SJCRH30 (cell line): ENCODE measurements at regions not wholly inside any gene's neighbourhood (a gene's known extent, or its start where the extent isn't known, plus 50 kb on each side); places are given as distances from the start of the nearest gene placed in this dataset.
A peak's percentile ranks its signal among the peaks of the same experiment; 100 is the strongest.

Experiments
- DNase-seq, 2 experiments: peaks; one replicate each; pipeline ENCODE4 v3.0.0-alpha.2; 2015 to 2020
- H3K27ac ChIP-seq: fragments of 250-450 bp; sonication (Bioruptor Pico); 2 replicates; pipeline ENCODE4 v1.5.1; 2020; ENCODE audit warnings: mild to moderate bottlenecking, moderate library complexity
- H3K27me3 ChIP-seq: fragments of 250-450 bp; sonication (Bioruptor Pico); 2 replicates; pipeline ENCODE4 v1.5.1; 2020; ENCODE audit warnings: mild to moderate bottlenecking, moderate library complexity
- H3K36me3 ChIP-seq: fragments of 250-450 bp; sonication (Bioruptor Pico); 2 replicates; pipeline ENCODE4 v1.5.1; 2020; ENCODE audit warnings: mild to moderate bottlenecking, moderate library complexity
- H3K4me1 ChIP-seq: fragments of 250-450 bp; sonication (Bioruptor Pico); 2 replicates; pipeline ENCODE4 v1.5.1; 2020; ENCODE audit warnings: mild to moderate bottlenecking, moderate library complexity
- H3K4me3 ChIP-seq: fragments of 250-450 bp; sonication (Bioruptor Pico); 2 replicates; pipeline ENCODE4 v1.5.1; 2020; ENCODE audit warnings: mild to moderate bottlenecking, moderate library complexity
- H3K9me3 ChIP-seq: fragments of 250-450 bp; sonication (Bioruptor Pico); replicated peaks from 2 replicates; pipeline ENCODE4 v1.5.1; 2020; ENCODE audit warnings: mild to moderate bottlenecking, moderate library complexity

DNA sequence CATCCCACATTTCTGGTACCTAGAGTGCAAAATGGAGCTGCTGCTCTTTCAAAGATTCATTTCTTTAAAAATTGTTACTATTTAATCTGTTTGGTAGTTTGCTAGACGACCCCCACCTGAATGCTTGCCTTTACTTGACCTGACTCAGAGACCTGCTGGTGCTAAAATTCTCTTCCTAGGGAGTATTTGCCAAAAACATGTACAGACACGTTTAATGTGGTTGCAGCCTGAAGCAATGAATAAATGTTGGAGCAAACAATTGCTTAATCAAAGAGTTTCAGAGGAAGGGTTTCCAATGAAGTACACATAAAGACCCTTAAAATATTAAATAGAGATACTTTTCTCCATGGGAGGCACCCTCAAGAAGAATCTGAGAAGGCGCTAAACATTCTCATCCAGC is 734.4 kb downstream of the CBLN2 start:
- Histone ChIP-seq H3K27ac (no peak overlapping the region), H3K4me1 (no peaks in the 10 kb centered on the region), H3K9me3 (no peaks in the 10 kb centered on the region), H3K4me3 (no peak overlapping the region), H3K27me3 (no peaks in the 10 kb centered on the region), H3K36me3 (no peaks in the 10 kb centered on the region)
- no peak for DNase-seq

DNA sequence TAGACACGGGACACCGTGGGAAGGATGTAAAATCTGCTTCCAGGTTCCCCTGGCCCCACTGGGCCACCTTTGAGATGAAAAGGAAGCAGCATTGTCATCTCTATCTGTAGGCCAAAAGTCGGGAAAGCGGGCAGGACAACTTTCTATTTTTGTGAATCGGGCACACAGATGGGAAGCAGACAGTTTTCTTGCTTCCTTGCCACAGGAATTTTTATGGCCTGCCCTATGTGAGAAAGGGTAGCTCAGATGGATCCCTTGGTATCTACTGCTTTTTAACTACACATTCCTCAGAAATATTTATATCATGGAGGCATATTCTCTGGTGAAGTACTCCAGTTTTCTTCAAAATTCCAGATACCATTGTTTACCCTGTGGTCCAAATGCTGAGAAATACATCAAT is 735.5 kb downstream of the CBLN2 start:
- Histone ChIP-seq H3K27ac (no peak overlapping the region), H3K36me3 (no peaks in the 10 kb centered on the region)
- peak in 1 of 2 experiments; percentile 2 for DNase-seq

DNA sequence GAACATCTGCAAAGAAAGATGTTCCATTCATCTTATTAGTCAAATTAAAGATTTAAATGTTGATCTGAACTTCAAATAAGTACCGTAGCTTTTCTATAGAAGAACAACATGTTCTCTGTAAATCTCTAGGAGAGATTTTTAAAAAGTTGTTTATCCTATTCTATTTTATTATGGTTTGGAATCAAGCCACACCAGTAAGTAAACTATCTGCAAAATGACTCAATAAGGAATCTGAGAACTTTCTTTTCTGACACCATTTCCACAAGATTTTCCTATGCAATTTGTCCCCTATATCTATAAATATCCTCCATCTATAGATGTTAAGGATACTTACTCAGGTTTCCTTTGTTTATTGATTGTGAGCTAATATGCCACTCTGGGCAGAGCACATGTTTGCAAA is 736.6 kb downstream of the CBLN2 start:
- Histone ChIP-seq H3K4me3 (no peak overlapping the region), H3K36me3 (no peaks in the 10 kb centered on the region), H3K4me1 (no peaks in the 10 kb centered on the region), H3K9me3 (no peaks in the 10 kb centered on the region), H3K27me3 (no peaks in the 10 kb centered on the region), H3K27ac (no peak overlapping the region)
- DNase-seq, result no peak

More for the DNA sequence above, 735.5 kb downstream of the CBLN2 start:
- Histone ChIP-seq H3K4me1 (no peaks in the 10 kb centered on the region), H3K4me3 (no peak overlapping the region), H3K9me3 (no peaks in the 10 kb centered on the region), H3K27me3 (no peaks in the 10 kb centered on the region)

DNA sequence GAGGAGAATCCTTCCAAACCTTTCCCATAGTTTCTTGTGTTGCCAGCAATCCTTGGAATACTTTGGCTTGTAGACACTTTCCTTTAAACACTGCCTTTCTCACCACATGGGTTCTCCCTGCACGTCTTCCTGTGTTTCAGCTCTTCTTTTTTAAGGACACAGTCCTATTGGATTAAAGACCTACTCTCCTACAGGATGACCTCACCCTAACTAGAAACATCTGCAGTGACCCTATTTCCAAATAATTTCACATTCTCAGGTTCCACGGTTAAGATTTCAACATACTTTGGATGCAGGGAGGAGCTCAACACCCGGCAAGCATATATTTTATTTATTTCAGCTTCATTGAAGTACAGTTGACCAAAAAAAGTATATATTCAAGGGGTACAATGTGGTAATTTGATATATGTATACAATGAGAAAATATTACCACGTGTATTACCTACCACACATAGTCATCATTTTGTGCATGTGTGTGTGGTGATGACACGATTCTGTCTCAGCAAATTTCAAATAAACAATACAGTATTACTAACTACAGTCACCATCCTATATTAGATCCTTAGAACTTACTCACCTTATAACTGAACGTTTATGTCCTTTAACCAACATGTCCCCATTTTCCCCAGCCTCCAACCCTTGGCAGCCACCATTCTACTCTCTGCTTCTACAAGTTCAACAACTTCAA is 745.0 kb downstream of the CBLN2 start:
- Histone ChIP-seq H3K27me3 (no peaks in the 10 kb centered on the region), H3K4me3 (no peak overlapping the region), H3K36me3 (no peaks in the 10 kb centered on the region), H3K27ac (no peak overlapping the region), H3K9me3 (no peaks in the 10 kb centered on the region), H3K4me1 (no peaks in the 10 kb centered on the region)
- no peak for DNase-seq

DNA sequence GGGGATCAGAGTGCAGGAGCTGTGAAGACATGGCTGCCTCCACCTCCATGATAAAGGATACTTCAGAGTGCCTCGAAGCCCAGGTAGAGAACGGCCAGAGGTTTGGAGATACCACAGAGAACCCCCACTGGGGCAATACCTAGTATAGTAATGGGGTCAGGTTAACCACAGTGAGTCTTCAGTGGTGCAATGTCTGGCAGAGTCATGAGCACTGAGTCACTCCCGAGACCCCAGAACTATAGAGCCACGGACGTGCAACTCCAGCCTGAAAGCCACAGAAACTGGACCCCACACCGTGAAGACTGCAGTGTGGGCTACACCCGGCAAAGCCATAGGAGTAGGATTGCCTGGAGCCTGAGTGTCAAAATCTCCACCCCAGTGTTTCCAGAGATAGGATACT is 746.6 kb downstream of the CBLN2 start:
- no peak overlapping the region for H3K27ac ChIP-seq
- no peaks in the 10 kb centered on the region for H3K27me3 ChIP-seq
- H3K4me1 ChIP-seq, result no peaks in the 10 kb centered on the region
- H3K9me3 ChIP-seq, result no peaks in the 10 kb centered on the region
- no peak overlapping the region for H3K4me3 ChIP-seq
- no peak for DNase-seq
- H3K36me3 ChIP-seq, result no peaks in the 10 kb centered on the region

DNA sequence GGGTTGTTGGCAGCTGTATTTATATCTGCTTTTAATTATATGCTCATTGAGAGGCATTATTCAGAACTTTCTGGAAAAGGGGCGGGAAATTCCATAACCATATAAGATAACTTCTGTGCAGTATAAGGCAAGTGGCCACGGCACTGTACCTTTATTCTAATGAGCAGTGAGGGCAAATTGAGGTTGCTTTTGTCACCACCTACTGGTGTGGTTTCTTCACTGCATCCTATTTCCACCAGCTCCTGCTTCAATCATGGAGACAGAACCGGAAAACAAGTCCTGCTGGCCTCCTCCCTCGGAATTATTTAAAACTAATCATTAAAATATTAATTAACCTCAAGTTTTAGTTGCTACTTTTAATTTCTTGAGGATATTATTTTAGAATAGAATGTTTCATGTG is 759.4 kb downstream of the CBLN2 start:
- Histone ChIP-seq H3K27ac (no peak overlapping the region), H3K4me1 (no peaks in the 10 kb centered on the region), H3K9me3 (no peaks in the 10 kb centered on the region), H3K27me3 (no peaks in the 10 kb centered on the region), H3K36me3 (no peaks in the 10 kb centered on the region), H3K4me3 (no peak overlapping the region)
- peak; percentile 5 to 46 for DNase-seq

DNA sequence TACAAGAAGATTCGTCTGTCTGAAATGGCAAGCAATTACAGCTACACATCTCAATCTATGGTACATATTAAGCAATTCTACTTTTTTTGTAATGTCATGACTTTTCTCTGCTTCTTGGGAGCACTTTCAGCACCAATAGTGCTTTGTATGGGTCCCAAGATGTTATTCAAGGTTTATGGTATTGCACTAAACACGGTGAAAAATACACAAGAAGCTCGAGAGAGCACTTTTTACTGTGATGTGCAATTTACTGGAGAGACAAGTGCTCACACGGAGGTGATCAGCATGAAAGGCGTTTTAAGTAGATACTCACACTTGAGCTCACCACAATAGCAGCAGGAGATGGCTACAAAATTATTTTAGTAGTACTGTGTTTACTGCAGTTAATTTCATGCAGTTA is 783.6 kb downstream of the CBLN2 start:
- no peaks in the 10 kb centered on the region for H3K27me3 ChIP-seq
- DNase-seq, result no peak

DNA sequence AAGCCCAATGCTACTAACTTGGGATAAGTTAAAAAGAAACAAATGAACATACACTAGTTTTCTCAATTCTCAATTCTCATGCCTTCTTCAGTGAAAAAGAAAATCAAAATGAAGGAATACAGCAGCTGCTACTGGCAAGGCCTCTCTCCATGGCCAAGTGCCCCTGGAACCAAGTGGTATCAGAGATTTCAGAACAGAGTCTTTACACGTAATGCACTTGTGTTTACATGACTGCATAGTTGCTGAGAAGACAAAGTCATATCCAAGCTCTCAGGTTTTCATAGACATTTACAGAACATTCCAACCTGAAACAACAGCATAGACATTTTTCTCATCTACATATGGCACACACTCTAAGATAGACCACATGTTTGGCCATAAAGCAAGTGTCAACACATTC is 789.9 kb downstream of the CBLN2 start:
- Histone ChIP-seq H3K27me3 (no peaks in the 10 kb centered on the region), H3K4me1 (no peaks in the 10 kb centered on the region), H3K27ac (no peak overlapping the region), H3K9me3 (no peaks in the 10 kb centered on the region), H3K36me3 (no peaks in the 10 kb centered on the region), H3K4me3 (no peak overlapping the region)
- no peak for DNase-seq

More for the DNA sequence above, 783.6 kb downstream of the CBLN2 start:
- H3K27ac ChIP-seq, result no peak overlapping the region
- no peak overlapping the region for H3K4me3 ChIP-seq
- H3K9me3 ChIP-seq, result no peaks in the 10 kb centered on the region
- no peaks in the 10 kb centered on the region for H3K36me3 ChIP-seq
- H3K4me1 ChIP-seq, result no peaks in the 10 kb centered on the region

DNA sequence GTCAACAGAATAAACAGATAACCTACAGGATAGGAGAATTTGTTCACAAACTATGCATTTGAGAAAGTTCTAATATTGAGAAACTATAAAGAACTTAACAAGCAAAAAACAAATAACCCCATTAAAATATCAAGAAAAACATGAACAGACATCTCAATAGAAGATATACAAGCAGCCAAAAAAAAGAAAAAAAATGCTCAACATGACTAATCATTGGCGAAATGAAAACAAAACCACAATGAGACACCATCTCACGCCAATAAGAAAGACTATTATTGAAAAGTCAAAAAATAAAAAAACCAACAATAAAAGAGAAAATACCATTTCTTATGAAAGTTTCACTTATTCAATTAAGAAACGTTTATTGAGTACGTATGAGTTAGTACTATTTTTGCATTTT is 800.5 kb downstream of the CBLN2 start:
- H3K4me3 ChIP-seq, result no peak overlapping the region
- H3K36me3 ChIP-seq, result no peaks in the 10 kb centered on the region
- no peaks in the 10 kb centered on the region for H3K9me3 ChIP-seq
- no peaks in the 10 kb centered on the region for H3K4me1 ChIP-seq
- DNase-seq, result no peak
- H3K27me3 ChIP-seq, result no peaks in the 10 kb centered on the region
- H3K27ac ChIP-seq, result no peak overlapping the region

DNA sequence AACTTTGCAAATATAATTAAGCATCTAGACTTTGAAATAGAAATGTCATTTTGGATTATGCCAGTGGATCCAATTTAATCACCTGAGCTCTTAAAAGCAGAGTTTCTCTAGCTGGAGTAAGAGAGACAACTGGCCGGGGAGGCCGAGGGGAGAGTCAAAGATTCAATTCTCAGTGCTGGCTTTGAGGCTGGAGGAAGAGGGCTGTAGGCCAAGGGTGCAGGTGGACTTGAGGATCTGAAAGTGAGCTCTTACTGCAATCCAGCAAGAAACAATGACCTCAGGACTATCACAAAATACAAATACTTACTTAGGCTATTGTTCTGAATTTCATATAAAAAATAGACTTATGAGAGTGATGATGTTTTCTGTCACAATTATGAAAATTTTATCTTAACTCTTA is 814.5 kb downstream of the CBLN2 start:
- H3K27ac ChIP-seq, result no peak overlapping the region
- no peaks in the 10 kb centered on the region for H3K36me3 ChIP-seq
- no peak overlapping the region for H3K4me3 ChIP-seq
- H3K4me1 ChIP-seq, result no peaks in the 10 kb centered on the region
- H3K27me3 ChIP-seq, result no peaks in the 10 kb centered on the region
- H3K9me3 ChIP-seq, result no peaks in the 10 kb centered on the region
- no peak for DNase-seq

DNA sequence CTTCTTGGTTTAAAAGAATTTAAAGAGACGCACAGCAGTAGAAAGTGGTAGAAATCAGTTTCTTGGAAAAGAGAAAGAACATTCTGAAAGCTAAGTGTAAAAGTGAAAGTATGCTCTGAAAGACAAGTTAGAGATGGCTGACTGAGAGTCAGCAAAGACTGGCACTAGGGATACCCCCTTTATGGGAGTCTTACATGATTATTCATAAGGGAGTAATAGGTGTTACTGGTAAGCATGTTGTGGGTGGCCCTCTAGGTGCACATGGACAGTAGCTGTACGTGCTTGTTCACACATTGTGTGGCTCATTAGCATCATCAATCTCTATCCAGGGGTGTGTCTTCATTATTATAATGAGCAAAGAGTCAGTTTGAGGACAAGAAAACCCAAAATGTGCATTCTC is 816.2 kb downstream of the CBLN2 start:
- Histone ChIP-seq H3K27me3 (no peaks in the 10 kb centered on the region), H3K4me3 (no peak overlapping the region), H3K9me3 (no peaks in the 10 kb centered on the region), H3K36me3 (no peaks in the 10 kb centered on the region), H3K27ac (no peak overlapping the region), H3K4me1 (no peaks in the 10 kb centered on the region)
- DNase-seq, result no peak

DNA sequence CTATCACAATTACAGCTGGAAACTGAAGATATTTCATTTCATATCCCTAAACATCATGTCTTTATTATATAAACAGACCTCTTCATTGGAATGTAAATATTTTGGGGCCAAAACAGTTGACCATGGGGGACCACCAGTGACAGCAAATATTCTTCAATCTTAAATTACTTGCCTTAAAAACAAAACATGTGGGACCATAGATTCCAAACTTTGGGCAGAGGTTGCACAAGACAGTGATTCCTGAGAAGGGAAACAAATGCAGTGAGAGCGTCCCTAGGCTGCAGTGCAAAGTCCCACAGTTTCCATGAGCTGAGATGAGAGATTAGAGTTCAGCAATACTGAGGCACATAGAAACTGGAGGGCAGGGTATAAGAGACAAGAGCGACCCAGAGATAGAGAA is 818.9 kb downstream of the CBLN2 start:
- Histone ChIP-seq H3K36me3 (no peaks in the 10 kb centered on the region), H3K9me3 (no peaks in the 10 kb centered on the region), H3K4me1 (no peaks in the 10 kb centered on the region), H3K27me3 (no peaks in the 10 kb centered on the region), H3K4me3 (no peak overlapping the region), H3K27ac (no peak overlapping the region)
- no peak for DNase-seq

DNA sequence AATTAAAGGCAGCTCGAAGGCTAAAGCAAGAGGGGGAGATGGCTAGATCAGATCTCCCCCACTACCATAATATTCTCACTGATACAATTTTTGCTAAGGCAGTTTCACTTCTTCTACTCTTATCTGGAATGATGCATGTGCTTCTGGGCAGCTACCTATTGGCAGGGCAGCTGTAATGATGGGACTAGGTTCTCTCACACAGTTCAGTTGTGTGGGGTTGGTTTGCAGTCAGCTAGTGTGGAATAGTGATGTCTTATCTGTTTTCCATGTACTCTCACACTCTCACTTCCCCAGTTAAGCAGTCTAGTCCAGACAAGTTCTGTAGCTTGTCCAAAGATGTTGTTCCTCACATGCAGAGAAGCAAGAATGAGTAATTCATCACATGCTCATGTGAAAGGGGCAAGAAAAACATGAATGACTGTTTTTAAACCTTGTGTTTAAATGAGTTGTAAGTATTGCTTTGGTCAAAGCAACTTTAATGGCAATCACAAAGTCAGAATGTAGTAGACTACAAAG is 836.1 kb downstream of the CBLN2 start:
- no peak for DNase-seq
- Histone ChIP-seq H3K4me1 (no peaks in the 10 kb centered on the region), H3K36me3 (no peaks in the 10 kb centered on the region), H3K27ac (no peak overlapping the region), H3K27me3 (no peaks in the 10 kb centered on the region), H3K9me3 (no peaks in the 10 kb centered on the region), H3K4me3 (no peak overlapping the region)

DNA sequence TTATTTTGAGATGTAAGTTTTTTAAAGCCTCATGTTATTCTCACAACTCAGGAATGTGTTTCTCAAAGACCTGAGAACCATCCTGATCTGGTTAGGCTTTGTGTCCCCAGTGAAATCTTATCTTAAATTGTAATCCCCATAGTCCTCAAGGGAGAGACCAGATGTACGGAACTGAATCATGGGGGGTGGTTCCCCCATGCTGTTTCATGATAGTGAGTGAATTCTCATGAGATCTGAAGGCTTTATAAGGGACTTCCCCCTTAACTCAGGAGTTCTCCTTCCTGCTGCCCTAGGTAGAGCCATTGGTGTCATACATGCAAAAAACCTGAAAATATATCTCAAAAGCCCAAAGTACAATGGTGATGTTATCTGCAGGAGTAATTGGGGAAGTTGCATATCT is 836.7 kb downstream of the CBLN2 start:
- no peaks in the 10 kb centered on the region for H3K4me1 ChIP-seq
- no peak for DNase-seq
- no peaks in the 10 kb centered on the region for H3K9me3 ChIP-seq
- no peak overlapping the region for H3K4me3 ChIP-seq
- H3K36me3 ChIP-seq, result no peaks in the 10 kb centered on the region
- no peaks in the 10 kb centered on the region for H3K27me3 ChIP-seq
- H3K27ac ChIP-seq, result no peak overlapping the region

DNA sequence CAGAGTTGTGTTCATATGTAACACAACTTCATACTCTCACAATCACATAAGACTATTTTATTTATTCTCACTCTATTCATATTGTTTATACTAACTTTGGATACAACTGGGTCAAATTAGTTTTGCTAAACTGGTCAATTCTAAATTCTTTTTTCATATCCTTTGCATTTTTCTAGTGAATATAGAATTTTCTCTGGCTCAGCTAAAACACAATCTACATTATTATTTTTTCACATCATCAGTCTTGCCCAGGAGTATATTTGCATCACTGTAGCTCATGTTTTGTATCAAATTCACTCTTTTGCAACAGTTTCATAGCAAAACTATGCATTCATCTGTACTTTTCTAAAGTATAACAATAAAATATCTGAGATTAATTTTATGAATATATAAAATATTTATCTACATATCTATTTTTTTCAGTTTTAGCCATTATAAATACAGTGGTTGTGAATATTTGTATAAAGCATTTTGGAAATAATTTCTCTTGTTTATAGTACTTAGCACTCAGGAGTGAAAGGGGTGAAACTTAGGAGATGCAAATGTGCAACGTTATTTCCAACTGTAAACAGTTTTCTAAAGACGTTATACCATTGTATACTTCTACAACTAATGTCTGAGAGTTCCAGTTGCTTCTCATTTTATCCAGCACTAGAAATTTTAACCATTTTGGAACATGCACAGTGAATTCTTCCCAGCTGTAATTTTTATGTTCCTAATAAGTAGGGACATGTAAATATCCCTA is 854.6 kb downstream of the CBLN2 start:
- no peak for DNase-seq
- Histone ChIP-seq H3K27ac (no peak overlapping the region), H3K9me3 (no peaks in the 10 kb centered on the region), H3K36me3 (no peaks in the 10 kb centered on the region), H3K4me1 (no peaks in the 10 kb centered on the region), H3K27me3 (no peaks in the 10 kb centered on the region), H3K4me3 (no peak overlapping the region)

DNA sequence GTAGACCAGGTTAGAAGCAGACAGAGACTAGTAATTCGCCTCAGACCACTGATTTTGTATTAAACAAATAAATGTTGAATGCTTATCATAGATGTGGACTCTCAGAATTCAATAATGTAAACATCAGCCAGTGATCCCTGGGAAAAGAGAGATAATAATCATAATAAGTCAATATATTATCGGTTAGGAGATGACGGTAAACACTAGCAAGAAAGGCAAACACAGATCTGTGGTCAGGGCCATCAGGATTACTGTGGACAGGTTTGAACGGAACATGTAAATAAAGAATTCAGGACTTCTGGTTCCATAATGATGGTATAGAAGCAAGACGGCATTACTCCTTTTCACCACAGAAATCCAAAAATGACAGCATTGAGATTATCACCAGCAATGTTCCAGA is 861.6 kb downstream of the CBLN2 start:
- H3K27me3 ChIP-seq, result no peaks in the 10 kb centered on the region
- H3K4me3 ChIP-seq, result no peak overlapping the region
- H3K4me1 ChIP-seq, result no peaks in the 10 kb centered on the region
- H3K36me3 ChIP-seq, result no peaks in the 10 kb centered on the region
- no peak for DNase-seq
- no peaks in the 10 kb centered on the region for H3K9me3 ChIP-seq
- H3K27ac ChIP-seq, result no peak overlapping the region
